ENCODE measurements at regions not wholly inside any gene's neighbourhood (a gene's known extent, or its start where the extent isn't known, plus 50 kb on each side); places are given as distances from the start of the nearest gene placed in this dataset.

- Histone ChIP-seq H3K9me3 (ENCODE audit: control insufficient read depth, low read length) (no peaks in the 10 kb centered on the region), H3K27ac (ENCODE audit: low read length) (no peak overlapping the region), H3K27me3 (ENCODE audit: control insufficient read depth, insufficient read depth) (no peaks in the 10 kb centered on the region), H3K4me1 (ENCODE audit: control insufficient read depth, insufficient read depth, low read length) (no peaks in the 10 kb centered on the region), H3K4me3 (ENCODE audit: low read length) (no peak overlapping the region)
- DNase-seq, result no peak
- intact Hi-C loops (cut with DNase I), result no loop called here
- no peak for ATAC-seq
- WGBS, result 86% methylated on average over 10 of the region's 10 CpGs
Measured at GRCh38 chr2:136301006-136301405, 183.1 kb upstream of the CXCR4 start.

DNA sequence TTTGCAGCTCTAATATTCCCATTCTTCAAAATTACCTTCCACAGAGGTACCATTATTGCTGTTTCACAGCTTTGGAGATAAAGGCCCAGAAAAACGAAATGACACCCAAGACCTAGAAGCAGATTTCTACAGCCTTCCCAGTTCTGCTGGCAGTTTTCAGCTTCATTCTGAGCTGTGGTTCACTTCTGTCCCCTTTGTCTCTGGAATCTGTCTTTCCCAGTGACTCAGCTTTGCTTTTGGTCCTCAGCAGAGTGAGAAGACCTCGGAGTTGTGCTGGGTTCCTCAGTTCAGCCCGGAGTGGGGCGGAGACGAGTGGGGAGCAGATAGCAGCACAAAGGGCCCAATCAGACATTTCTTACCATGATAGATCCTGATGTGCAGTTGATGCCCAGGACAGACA, 180.7 kb upstream of the CXCR4 start:
- Histone ChIP-seq H3K27ac (ENCODE audit: low read length) (no peak overlapping the region), H3K27me3 (ENCODE audit: control insufficient read depth, insufficient read depth) (no peaks in the 10 kb centered on the region), H3K4me3 (ENCODE audit: low read length) (no peak overlapping the region), H3K9me3 (ENCODE audit: control insufficient read depth, low read length) (no peaks in the 10 kb centered on the region), H3K4me1 (ENCODE audit: control insufficient read depth, insufficient read depth, low read length) (no peaks in the 10 kb centered on the region)
- intact Hi-C loops (cut with DNase I), result no loop called here
- no peak for DNase-seq
- no peak for ATAC-seq
- WGBS, result 77% methylated on average over 5 of the region's 5 CpGs

DNA sequence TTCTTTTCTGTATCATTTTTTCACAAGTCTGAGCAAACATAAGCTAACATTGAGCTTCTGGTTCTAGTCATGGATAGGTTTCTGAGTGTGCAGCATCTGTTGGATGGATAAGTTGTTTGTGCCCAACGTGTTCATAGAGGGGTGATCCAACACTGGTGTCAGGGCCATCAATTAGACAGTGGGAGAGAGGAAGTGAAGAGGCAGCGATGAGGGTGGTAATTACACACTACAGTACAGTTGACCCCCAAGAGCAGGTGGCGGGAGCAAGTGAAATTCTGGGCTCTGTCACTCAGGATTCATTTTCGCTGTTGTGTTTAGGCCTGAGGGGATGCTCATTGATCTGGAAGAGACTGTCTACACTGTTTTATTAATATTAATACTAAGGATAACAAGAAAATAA, 180.0 kb upstream of the CXCR4 start:
- no peak for ATAC-seq
- Histone ChIP-seq H3K27ac (ENCODE audit: low read length) (no peak overlapping the region), H3K9me3 (ENCODE audit: control insufficient read depth, low read length) (no peaks in the 10 kb centered on the region), H3K27me3 (ENCODE audit: control insufficient read depth, insufficient read depth) (no peaks in the 10 kb centered on the region), H3K4me1 (ENCODE audit: control insufficient read depth, insufficient read depth, low read length) (no peaks in the 10 kb centered on the region), H3K4me3 (ENCODE audit: low read length) (no peak overlapping the region)
- WGBS, result 92% methylated on average over 4 of the region's 4 CpGs
- DNase-seq, result no peak
- intact Hi-C loops (cut with DNase I), result no loop called here

- ATAC-seq (no peak), DNase-seq (no peak)
- Histone ChIP-seq H3K9me3 (ENCODE audit: control insufficient read depth, low read length) (no peaks in the 10 kb centered on the region), H3K27me3 (ENCODE audit: control insufficient read depth, insufficient read depth) (no peaks in the 10 kb centered on the region), H3K27ac (ENCODE audit: low read length) (no peak overlapping the region), H3K4me1 (ENCODE audit: control insufficient read depth, insufficient read depth, low read length) (no peaks in the 10 kb centered on the region), H3K4me3 (ENCODE audit: low read length) (no peak overlapping the region)
- WGBS, result 56% methylated on average over 3 of the region's 3 CpGs
- intact Hi-C loops (cut with DNase I), result no loop called here
Measured at GRCh38 chr2:136297312-136297711, 179.4 kb upstream of the CXCR4 start.

DNA sequence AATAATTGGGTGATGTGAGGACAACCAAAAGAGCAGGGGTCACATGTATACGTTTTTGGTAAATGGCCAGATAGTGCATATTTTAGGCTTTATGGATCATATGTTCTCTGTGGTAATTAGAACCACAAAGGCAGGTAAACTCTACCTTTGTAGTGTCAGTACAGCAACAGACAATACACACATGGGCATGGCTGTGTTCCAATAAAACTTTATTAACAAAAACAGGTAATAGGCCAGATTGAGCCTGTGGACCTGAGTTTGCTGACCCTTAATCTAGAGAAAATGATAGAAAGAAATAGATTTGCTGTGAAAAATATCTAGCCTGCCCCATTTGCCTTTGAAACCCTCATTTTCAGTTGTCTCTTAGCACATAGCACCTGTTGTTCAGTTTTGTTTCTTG, 177.2 kb upstream of the CXCR4 start:
- WGBS, result 79% methylated on average over 1 of the region's 1 CpG
- H3K27me3 ChIP-seq (ENCODE audit: control insufficient read depth, insufficient read depth), result no peaks in the 10 kb centered on the region
- no peak overlapping the region for H3K4me3 ChIP-seq (ENCODE audit: low read length)
- H3K27ac ChIP-seq (ENCODE audit: low read length), result no peak overlapping the region
- intact Hi-C loops (cut with DNase I), result no loop called here
- ATAC-seq, result no peak
- no peaks in the 10 kb centered on the region for H3K9me3 ChIP-seq (ENCODE audit: control insufficient read depth, low read length)
- no peaks in the 10 kb centered on the region for H3K4me1 ChIP-seq (ENCODE audit: control insufficient read depth, insufficient read depth, low read length)
- DNase-seq, result no peak

DNA sequence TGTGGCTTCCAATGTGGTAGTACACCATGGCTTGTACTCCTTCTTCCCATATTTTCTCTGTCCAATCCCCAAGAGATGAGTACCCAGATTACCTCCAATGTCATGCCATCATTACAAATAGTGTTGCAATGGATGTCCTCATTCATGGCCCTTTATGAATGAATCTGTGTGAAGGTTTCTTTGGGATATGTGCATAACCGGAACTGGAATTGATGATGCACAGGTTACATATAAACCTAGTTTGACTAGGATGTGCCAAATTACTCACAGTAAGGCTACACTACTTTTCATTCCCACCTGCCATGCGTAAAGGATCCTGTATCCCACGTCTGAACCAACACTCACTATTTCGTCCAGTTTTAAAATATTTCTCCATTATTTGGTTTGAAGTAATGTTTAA, 173.9 kb upstream of the CXCR4 start:
- no peak for DNase-seq
- Histone ChIP-seq H3K4me1 (ENCODE audit: control insufficient read depth, insufficient read depth, low read length) (no peaks in the 10 kb centered on the region), H3K4me3 (ENCODE audit: low read length) (no peak overlapping the region), H3K9me3 (ENCODE audit: control insufficient read depth, low read length) (no peaks in the 10 kb centered on the region), H3K27ac (ENCODE audit: low read length) (no peak overlapping the region), H3K27me3 (ENCODE audit: control insufficient read depth, insufficient read depth) (no peaks in the 10 kb centered on the region)
- no peak for ATAC-seq
- 94% methylated on average over 4 of the region's 4 CpGs for WGBS
- intact Hi-C loops (cut with DNase I), result no loop called here

DNA sequence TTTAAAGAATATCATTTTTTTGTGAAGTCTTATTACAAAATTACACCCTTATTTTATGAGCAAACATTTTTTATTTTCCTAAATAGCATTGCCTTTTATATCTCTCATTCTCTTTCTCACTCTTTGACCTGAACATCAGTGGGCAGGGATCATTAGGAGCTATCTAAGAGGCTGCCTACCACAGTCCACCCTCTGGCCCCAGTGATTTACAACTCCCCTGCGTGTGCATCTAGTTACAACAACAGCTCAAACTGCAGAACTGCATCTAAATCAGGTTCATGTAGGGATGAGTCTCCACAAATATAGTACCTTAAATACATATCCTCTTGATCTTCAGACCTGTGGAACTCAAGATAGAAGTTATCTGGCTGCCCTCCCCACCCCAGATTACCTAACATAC, 172.4 kb upstream of the CXCR4 start:
- 81% methylated on average over 1 of the region's 1 CpG for WGBS
- no peak overlapping the region for H3K27ac ChIP-seq (ENCODE audit: low read length)
- ATAC-seq (no peak), DNase-seq (no peak)
- intact Hi-C loops (cut with DNase I), result no loop called here
- no peaks in the 10 kb centered on the region for H3K4me1 ChIP-seq (ENCODE audit: control insufficient read depth, insufficient read depth, low read length)
- H3K27me3 ChIP-seq (ENCODE audit: control insufficient read depth, insufficient read depth), result no peaks in the 10 kb centered on the region
- no peaks in the 10 kb centered on the region for H3K9me3 ChIP-seq (ENCODE audit: control insufficient read depth, low read length)
- no peak overlapping the region for H3K4me3 ChIP-seq (ENCODE audit: low read length)

- Histone ChIP-seq H3K27me3 (ENCODE audit: control insufficient read depth, insufficient read depth) (no peaks in the 10 kb centered on the region), H3K27ac (ENCODE audit: low read length) (no peak overlapping the region), H3K4me3 (ENCODE audit: low read length) (no peak overlapping the region), H3K4me1 (ENCODE audit: control insufficient read depth, insufficient read depth, low read length) (no peaks in the 10 kb centered on the region), H3K9me3 (ENCODE audit: control insufficient read depth, low read length) (no peaks in the 10 kb centered on the region)
- 94% methylated on average over 6 of the region's 6 CpGs for WGBS
- intact Hi-C loops (cut with DNase I), result no loop called here
- DNase-seq (no peak), ATAC-seq (no peak)
Measured at GRCh38 chr2:136288249-136288648, 170.3 kb upstream of the CXCR4 start.

DNA sequence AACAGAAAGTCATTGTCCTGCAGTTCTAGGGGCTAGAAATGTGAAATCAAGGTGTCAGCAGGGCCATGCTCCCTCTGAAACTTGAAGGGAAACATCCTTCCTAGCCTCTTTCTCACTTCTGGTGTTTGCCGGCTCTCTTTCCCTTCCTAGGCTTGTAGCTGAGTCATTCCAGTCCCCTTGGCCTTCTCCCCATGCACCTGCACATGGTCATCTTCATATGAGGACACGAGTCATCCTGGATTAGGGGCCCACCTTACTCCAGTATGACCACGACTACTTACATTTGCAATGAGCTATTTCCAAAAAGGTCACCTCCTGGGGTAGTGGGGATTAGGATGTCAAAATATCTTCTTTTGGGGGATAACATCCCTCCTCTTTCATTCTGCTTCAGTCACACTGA, 168.5 kb upstream of the CXCR4 start:
- Histone ChIP-seq H3K9me3 (ENCODE audit: control insufficient read depth, low read length) (no peaks in the 10 kb centered on the region), H3K4me1 (ENCODE audit: control insufficient read depth, insufficient read depth, low read length) (no peaks in the 10 kb centered on the region), H3K27me3 (ENCODE audit: control insufficient read depth, insufficient read depth) (no peaks in the 10 kb centered on the region), H3K4me3 (ENCODE audit: low read length) (no peak overlapping the region), H3K27ac (ENCODE audit: low read length) (no peak overlapping the region)
- 78% methylated on average over 3 of the region's 3 CpGs for WGBS
- ATAC-seq (no peak), DNase-seq (no peak)
- intact Hi-C loops (cut with DNase I), result no loop called here

- Histone ChIP-seq H3K9me3 (ENCODE audit: control insufficient read depth, low read length) (no peaks in the 10 kb centered on the region), H3K27me3 (ENCODE audit: control insufficient read depth, insufficient read depth) (no peaks in the 10 kb centered on the region), H3K4me1 (ENCODE audit: control insufficient read depth, insufficient read depth, low read length) (no peaks in the 10 kb centered on the region), H3K4me3 (ENCODE audit: low read length) (no peak overlapping the region), H3K27ac (ENCODE audit: low read length) (no peak overlapping the region)
- ATAC-seq (no peak), DNase-seq (no peak)
- intact Hi-C loops (cut with DNase I), result no loop called here
- 78% methylated on average over 4 of the region's 4 CpGs for WGBS
Measured at GRCh38 chr2:136284226-136285119, 166.5 kb upstream of the CXCR4 start.

DNA sequence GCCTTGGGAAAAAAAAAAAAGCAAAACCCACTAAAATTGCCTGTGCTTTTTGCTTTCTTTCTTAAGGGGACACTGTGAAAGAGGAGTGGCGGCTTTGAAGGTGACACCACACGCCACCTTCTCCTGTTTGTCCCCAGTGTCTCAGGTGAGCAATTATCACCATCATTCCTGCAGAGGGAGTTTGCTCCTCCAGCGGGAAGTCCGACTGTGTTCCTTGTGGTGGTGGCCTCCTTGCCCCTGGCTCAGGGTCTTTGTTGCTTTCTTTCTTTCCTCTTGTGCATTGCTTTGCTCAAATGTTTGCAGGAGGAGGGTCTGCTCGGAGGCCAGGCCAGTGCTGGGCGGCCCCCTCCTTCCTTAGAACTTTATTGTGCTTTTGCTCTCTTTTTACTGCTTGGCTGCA, 164.3 kb upstream of the CXCR4 start:
- intact Hi-C loops (cut with DNase I), result no loop called here
- ATAC-seq (no peak), DNase-seq (no peak)
- Histone ChIP-seq H3K4me1 (ENCODE audit: control insufficient read depth, insufficient read depth, low read length) (no peaks in the 10 kb centered on the region), H3K4me3 (ENCODE audit: low read length) (no peak overlapping the region), H3K9me3 (ENCODE audit: control insufficient read depth, low read length) (no peaks in the 10 kb centered on the region), H3K27ac (ENCODE audit: low read length) (no peak overlapping the region), H3K27me3 (ENCODE audit: control insufficient read depth, insufficient read depth) (no peaks in the 10 kb centered on the region)
- WGBS, result 76% methylated on average over 6 of the region's 6 CpGs

All from right cardiac atrium (tissue), 5 donors.